K562 (cell line): ENCODE measurements at regions not wholly inside any gene's neighbourhood (a gene's known extent, or its start where the extent isn't known, plus 50 kb on each side); places are given as distances from the start of the nearest gene placed in this dataset.

ENCODE experiments used
- ATAC-seq: fragments of 200-7000 bp; cut with Tn5 transposase; 3 replicates; pipeline ENCODE4 v1.9.1; 2020; ENCODE audit warnings: moderate library complexity
- BruUV-seq: library from RNA; stranded (reverse); fragments of 400-500 nt; replicated peaks from 2 replicates; lab custom pipeline; 2021; lab: Mats Ljungman, UMichigan
- CTCF ChIA-PET: fragments of 300-600 bp; formaldehyde crosslinking; extraction: SDS; loops from one replicate; lab custom pipeline; 2021; ENCODE audit warnings: low intra/inter-chr PET ratio; lab: Yijun Ruan, JAX
- POLR2A ChIA-PET: fragments of 300-600, 350-650 bp; sonication (Branson Sonifier 250); formaldehyde crosslinking; extraction: SDS; loops from one replicate; lab custom pipeline; 2021; ENCODE audit warnings: antibody characterized with exemption, inconsistent platforms; lab: Yijun Ruan, JAX
- DNase-seq, 4 experiments: peaks; one replicate each; pipeline versions ENCODE4 v3.0.0 to v3.0.0-alpha.2; 2011 to 2018; ENCODE audit warnings: low spot score in 3 of 4, mixed read lengths in 3 of 4; ENCODE audit errors: extremely low read depth in 1 of 4
- FAIRE-seq: peaks from 2 replicates; lab custom pipeline; 2011; peaks lifted over from hg19 to GRCh38; lab: Jason Lieb, UNC
- H2AFZ ChIP-seq: 2 replicates; pipeline ENCODE4 v1.6.0; 2011; ENCODE audit warnings: low read depth, low read length, control low read depth, inconsistent platforms
- H3K27ac ChIP-seq: fragments of 200-600 bp; 3 replicates; pipeline ENCODE4 v1.8.0; 2011; ENCODE audit warnings: low read depth, mild to moderate bottlenecking, control low read depth, inconsistent platforms, low read length, moderate library complexity, mixed read lengths; ENCODE audit errors: extremely low read depth
- H3K27me3 ChIP-seq, 2 experiments: fragments of 300-600 bp in 1 of 2; 2 replicates in 1 of 2; 3 replicates in 1 of 2; pipeline versions ENCODE4 v1.6.0 to v1.8.0; 2011; ENCODE audit warnings: inconsistent platforms in 2 of 2, low read length in 2 of 2, mild to moderate bottlenecking in 1 of 2, mixed read lengths in 1 of 2, moderate library complexity in 1 of 2; ENCODE audit not compliant: control insufficient read depth in 2 of 2, insufficient read depth in 2 of 2
- H3K36me3 ChIP-seq: fragments of 300-600 bp; 3 replicates; pipeline ENCODE4 v1.8.0; 2011; ENCODE audit warnings: mild to moderate bottlenecking, low read length, inconsistent platforms; ENCODE audit not compliant: control insufficient read depth, insufficient read depth
- H3K4me1 ChIP-seq, 2 experiments: fragments of 200-600 bp in 1 of 2; replicated peaks in 1 of 2; 2 replicates in 1 of 2; 3 replicates in 1 of 2; pipeline versions ENCODE4 v1.5.1 to v1.8.0; 2011; ENCODE audit warnings: inconsistent platforms in 2 of 2, low read length in 2 of 2, mild to moderate bottlenecking in 1 of 2, mixed read lengths in 1 of 2, moderate library complexity in 1 of 2; ENCODE audit not compliant: control insufficient read depth in 2 of 2, insufficient read depth in 2 of 2
- H3K4me2 ChIP-seq: 2 replicates; pipeline ENCODE4 v1.6.1; 2011; ENCODE audit warnings: low read length, control low read depth, inconsistent platforms, mixed read lengths; ENCODE audit not compliant: insufficient read depth
- H3K4me3 ChIP-seq: fragments of 200-600 bp; sonication (generic), shearing (Covaris generic); 2 replicates; pipeline ENCODE4 v1.5.1; 2016; ENCODE audit warnings: control low read depth, inconsistent platforms
- H3K79me2 ChIP-seq: fragments of 200-600 bp; 3 replicates; pipeline ENCODE4 v1.8.0; 2011; ENCODE audit warnings: low read length, inconsistent platforms; ENCODE audit not compliant: control insufficient read depth, insufficient read depth
- H3K9ac ChIP-seq, 2 experiments: 2 replicates each; pipeline versions ENCODE4 v1.6.0 to v1.6.1; 2011; ENCODE audit warnings: low read depth in 2 of 2, low read length in 2 of 2, control low read depth in 1 of 2, inconsistent platforms in 1 of 2, mild to moderate bottlenecking in 1 of 2, mixed read lengths in 1 of 2; ENCODE audit not compliant: insufficient read depth in 1 of 2
- H3K9me1 ChIP-seq: one replicate; pipeline ENCODE4 v1.6.0; 2011; ENCODE audit warnings: inconsistent platforms, mild to moderate bottlenecking, low read length, moderate library complexity; ENCODE audit not compliant: control insufficient read depth, insufficient read depth
- H3K9me3 ChIP-seq: replicated peaks from 2 replicates; pipeline ENCODE4 v1.5.1; 2011; ENCODE audit warnings: low read depth, low read length, inconsistent platforms; ENCODE audit not compliant: control insufficient read depth, insufficient read depth
- H4K20me1 ChIP-seq: replicated peaks from 2 replicates; pipeline ENCODE4 v1.6.1; 2011; ENCODE audit warnings: low read length, inconsistent platforms, mixed read lengths; ENCODE audit not compliant: control insufficient read depth, insufficient read depth
- HOXB6 ChIP-seq: fragments of 250-450 bp; sonication (Bioruptor Pico); IDR thresholded peaks from 2 replicates; pipeline ENCODE4 v1.5.1; 2022; ENCODE audit warnings: mild to moderate bottlenecking, borderline replicate concordance
- NR2C2 ChIP-seq, 2 experiments: fragments of 200-800 bp in 1 of 2; sonication (Bioruptor generic) in 1 of 2; sonication (generic) in 1 of 2; formaldehyde crosslinking in 1 of 2; IDR thresholded peaks; 2 replicates each; pipeline versions ENCODE4 v1.6.1 to v1.8.0; 2016 to 2022; ENCODE audit warnings: mild to moderate bottlenecking in 1 of 2, missing compliant biosample characterization in 1 of 2, missing genetic modification characterization in 1 of 2, missing genetic modification reagents in 1 of 2
- STAT5B ChIP-seq: fragments of 250-450 bp; sonication (Bioruptor Pico); IDR thresholded peaks from 2 replicates; pipeline ENCODE4 v1.8.0; 2021; ENCODE audit warnings: mild to moderate bottlenecking, inconsistent platforms
- TFAM ChIP-seq: fragments of 250-450 bp; sonication (Bioruptor Pico); conservative IDR thresholded peaks from 2 replicates; pipeline ENCODE4 v1.5.0; 2021; ENCODE audit warnings: mild to moderate bottlenecking, moderate library complexity
- WGBS: fragments of 100-300 bp; shearing (Covaris generic); methylation state at CpG from one replicate; pipeline ENCODE4 v1.1.6; 2016; ENCODE audit warnings: low coverage, mixed read lengths; ENCODE audit not compliant: insufficient coverage; ENCODE audit errors: missing lambda C conversion rate; 5-methylcytosine and 5-hydroxymethylcytosine counted together
- in situ Hi-C: fragments of 300-500 bp; cut with MboI; formaldehyde crosslinking; loops from 4 replicates; pipeline ENCODE4 v1.15.0; 2018; ENCODE audit warnings: inconsistent platforms, mixed read lengths
- intact Hi-C: fragments of 100-400 bp; cut with micrococcal nuclease; formaldehyde crosslinking; loops from 2 replicates; pipeline ENCODE4 v1.14.2; 2022
- TF ChIP-seq, protein P1 (sequence below), 3 experiments: IDR thresholded peaks in 2 of 3; conservative IDR thresholded peaks in 1 of 3; 2 replicates each; pipeline ENCODE4 v1.5.1; 2011 to 2012; ENCODE audit warnings: low read length in 3 of 3, mild to moderate bottlenecking in 3 of 3, control low read depth in 2 of 3, improper control_type of control experiment in 1 of 3, inconsistent platforms in 1 of 3, low read depth in 1 of 3, mixed read lengths in 1 of 3, moderate library complexity in 1 of 3; ENCODE audit not compliant: insufficient read depth in 2 of 3
- TF ChIP-seq, protein P2 (sequence below), 2 experiments: IDR thresholded peaks; 2 replicates each; pipeline ENCODE4 v1.6.1; 2011; ENCODE audit warnings: borderline replicate concordance in 1 of 2, control low read depth in 1 of 2, low read depth in 1 of 2, low read length in 1 of 2, mild to moderate bottlenecking in 1 of 2, mixed read lengths in 1 of 2, moderate library complexity in 1 of 2; ENCODE audit not compliant: insufficient read depth in 1 of 2, insufficient read length in 1 of 2, poor library complexity in 1 of 2, severe bottlenecking in 1 of 2; ENCODE audit errors: extremely low read depth in 1 of 2

DNA sequence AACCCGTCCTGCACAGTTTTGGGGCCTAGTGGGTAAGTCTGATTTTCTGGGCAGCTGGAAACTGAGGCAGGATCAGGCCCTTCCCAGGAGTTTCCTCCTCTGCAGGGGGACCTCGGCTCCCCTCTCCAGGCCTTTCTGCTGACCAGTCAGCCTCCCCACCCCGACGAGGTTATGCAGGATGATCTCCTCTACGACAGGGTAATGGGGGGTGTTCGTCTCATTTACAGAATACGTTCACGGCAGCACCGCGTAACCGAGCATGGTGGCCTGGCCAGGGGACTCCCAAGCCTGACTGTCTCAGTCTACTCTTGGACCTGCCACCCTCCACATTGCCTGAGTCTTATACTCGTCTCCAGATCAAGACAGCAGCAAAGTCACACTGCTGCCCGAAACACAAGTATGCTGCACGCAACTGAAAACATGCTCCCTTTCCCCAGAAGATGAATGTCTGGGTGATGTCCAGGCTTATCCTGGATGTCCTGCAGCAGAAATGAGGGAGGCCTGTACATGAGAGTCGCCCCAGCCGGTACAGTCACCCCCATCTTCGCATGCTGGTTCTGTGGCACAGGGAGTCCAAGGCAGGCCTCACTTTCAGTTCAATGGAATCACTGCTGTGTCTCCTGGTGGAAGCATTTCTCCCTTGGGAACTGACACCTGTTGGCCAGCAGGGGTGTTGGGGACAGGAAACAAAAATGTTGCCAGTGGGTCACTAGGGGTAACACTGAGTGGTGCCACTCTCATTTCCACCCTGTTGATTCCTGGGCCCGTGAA is 120.8 kb downstream of the SOX1 start:
- no peak for TF ChIP-seq NR2C2 (CRISPR knock-in tag; IDR thresholded peaks at IDR 0.05)
- TF ChIP-seq NR2C2 (tag; IDR thresholded peaks at IDR 0.05), result no peak
- no peak for TF ChIP-seq HOXB6 (CRISPR knock-in tag)
- TF ChIP-seq, protein P1, sequence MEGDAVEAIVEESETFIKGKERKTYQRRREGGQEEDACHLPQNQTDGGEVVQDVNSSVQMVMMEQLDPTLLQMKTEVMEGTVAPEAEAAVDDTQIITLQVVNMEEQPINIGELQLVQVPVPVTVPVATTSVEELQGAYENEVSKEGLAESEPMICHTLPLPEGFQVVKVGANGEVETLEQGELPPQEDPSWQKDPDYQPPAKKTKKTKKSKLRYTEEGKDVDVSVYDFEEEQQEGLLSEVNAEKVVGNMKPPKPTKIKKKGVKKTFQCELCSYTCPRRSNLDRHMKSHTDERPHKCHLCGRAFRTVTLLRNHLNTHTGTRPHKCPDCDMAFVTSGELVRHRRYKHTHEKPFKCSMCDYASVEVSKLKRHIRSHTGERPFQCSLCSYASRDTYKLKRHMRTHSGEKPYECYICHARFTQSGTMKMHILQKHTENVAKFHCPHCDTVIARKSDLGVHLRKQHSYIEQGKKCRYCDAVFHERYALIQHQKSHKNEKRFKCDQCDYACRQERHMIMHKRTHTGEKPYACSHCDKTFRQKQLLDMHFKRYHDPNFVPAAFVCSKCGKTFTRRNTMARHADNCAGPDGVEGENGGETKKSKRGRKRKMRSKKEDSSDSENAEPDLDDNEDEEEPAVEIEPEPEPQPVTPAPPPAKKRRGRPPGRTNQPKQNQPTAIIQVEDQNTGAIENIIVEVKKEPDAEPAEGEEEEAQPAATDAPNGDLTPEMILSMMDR (IDR thresholded peaks at IDR 0.05 in 2 of 3, conservative IDR thresholded peaks at IDR 0.05 in 1 of 3; ENCODE audit: insufficient read depth in 2 of 3, low read depth in 1 of 3, low read length in 3 of 3), result 0 out of 6 replicates have a peak, but pooled peaks of 1 of the 3 experiments have one; percentile 4
- no peak for TF ChIP-seq TFAM
- TF ChIP-seq STAT5B (CRISPR knock-in tag), result no peak
- TF ChIP-seq, protein P2, sequence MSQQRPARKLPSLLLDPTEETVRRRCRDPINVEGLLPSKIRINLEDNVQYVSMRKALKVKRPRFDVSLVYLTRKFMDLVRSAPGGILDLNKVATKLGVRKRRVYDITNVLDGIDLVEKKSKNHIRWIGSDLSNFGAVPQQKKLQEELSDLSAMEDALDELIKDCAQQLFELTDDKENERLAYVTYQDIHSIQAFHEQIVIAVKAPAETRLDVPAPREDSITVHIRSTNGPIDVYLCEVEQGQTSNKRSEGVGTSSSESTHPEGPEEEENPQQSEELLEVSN (IDR thresholded peaks at IDR 0.05; ENCODE audit: borderline replicate concordance in 1 of 2, extremely low read depth in 1 of 2, insufficient read depth in 1 of 2, insufficient read length in 1 of 2, low read depth in 1 of 2, low read length in 1 of 2, poor library complexity in 1 of 2, severe bottlenecking in 1 of 2), result no peak

More for the DNA sequence above, 120.8 kb downstream of the SOX1 start:
- in situ Hi-C loops, result no loop called here
- ChIA-PET POLR2A (no interaction called here), CTCF (no interaction called here)
- Histone ChIP-seq H3K4me2 (no peak overlapping the region), H4K20me1 (no peaks in the 10 kb centered on the region), H3K27ac (no peak overlapping the region), H3K79me2 (no peaks in the 10 kb centered on the region), H3K9ac (no peak overlapping the region), H3K4me3 (no peak overlapping the region), H2AFZ (no peak overlapping the region), H3K4me1 (no peaks in the 10 kb centered on the region), H3K9me3 (no peaks in the 10 kb centered on the region), H3K27me3 (peaks cover 0 to 31% of the 10 kb centered on the region in 2 experiments; a peak in 2 of 5 replicates), H3K9me1 (no peaks in the 10 kb centered on the region), H3K36me3 (no peaks in the 10 kb centered on the region)
- FAIRE-seq, result no peak
- BruUV-seq, result no TSS peak
- WGBS, result 2% methylated on average over 12 of the region's 18 CpGs
- no peak for DNase-seq
- intact Hi-C loops, result no loop called here
- ATAC-seq, result no peak
